ENCODE measurements at regions not wholly inside any gene's neighbourhood (a gene's known extent, or its start where the extent isn't known, plus 50 kb on each side); places are given as distances from the start of the nearest gene placed in this dataset.

- H3K4me1 ChIP-seq (ENCODE audit: low read depth) = no peaks in the 10 kb centered on the region
- H3K36me3 ChIP-seq (ENCODE audit: low read depth) = no peaks in the 10 kb centered on the region
- H3K4me3 ChIP-seq = no peak overlapping the region
- H3K9me3 ChIP-seq = no peaks in the 10 kb centered on the region
- no peak for DNase-seq
- intact Hi-C loops (cut with DNase I, micrococcal nuclease) = no loop called here
- TF ChIP-seq CTCF (IDR thresholded peaks at IDR 0.05) = no peak
- no peak for ATAC-seq
These were observed 1115.2 kb upstream of the MIR17HG start for GRCh38 chr13:90232291-90232690.

GRCh38 chr13:90233933-90234672 lies 1113.4 kb upstream of the MIR17HG start:
- DNase-seq = no peak
- no peak for TF ChIP-seq CTCF (IDR thresholded peaks at IDR 0.05)
- H3K4me3 ChIP-seq = no peak overlapping the region
- no peaks in the 10 kb centered on the region for H3K4me1 ChIP-seq (ENCODE audit: low read depth)
- no peak for ATAC-seq
- no peaks in the 10 kb centered on the region for H3K9me3 ChIP-seq
- no peaks in the 10 kb centered on the region for H3K36me3 ChIP-seq (ENCODE audit: low read depth)
- intact Hi-C loops (cut with DNase I, micrococcal nuclease) = no loop called here

- Histone ChIP-seq H3K4me3 (no peak overlapping the region), H3K9me3 (no peaks in the 10 kb centered on the region), H3K4me1 (ENCODE audit: low read depth) (no peaks in the 10 kb centered on the region), H3K36me3 (ENCODE audit: low read depth) (no peaks in the 10 kb centered on the region)
- no peak for DNase-seq
- no peak for TF ChIP-seq CTCF (IDR thresholded peaks at IDR 0.05)
- no peak for ATAC-seq
- intact Hi-C loops (cut with DNase I, micrococcal nuclease) = no loop called here
These were observed 1109.6 kb upstream of the MIR17HG start for GRCh38 chr13:90237852-90238251.

GRCh38 chr13:90238413-90238812 lies 1109.1 kb upstream of the MIR17HG start:
- no peak for ATAC-seq
- intact Hi-C loops (cut with DNase I, micrococcal nuclease) = no loop called here
- H3K4me1 ChIP-seq (ENCODE audit: low read depth) = no peaks in the 10 kb centered on the region
- H3K36me3 ChIP-seq (ENCODE audit: low read depth) = no peaks in the 10 kb centered on the region
- TF ChIP-seq CTCF (IDR thresholded peaks at IDR 0.05) = no peak
- H3K9me3 ChIP-seq = no peaks in the 10 kb centered on the region
- H3K4me3 ChIP-seq = no peak overlapping the region
- DNase-seq = no peak

GRCh38 chr13:90239130-90239529 lies 1108.4 kb upstream of the MIR17HG start:
- no peak for TF ChIP-seq CTCF (IDR thresholded peaks at IDR 0.05)
- Histone ChIP-seq H3K4me1 (ENCODE audit: low read depth) (no peaks in the 10 kb centered on the region), H3K36me3 (ENCODE audit: low read depth) (no peaks in the 10 kb centered on the region), H3K4me3 (no peak overlapping the region), H3K9me3 (no peaks in the 10 kb centered on the region)
- ATAC-seq = no peak
- DNase-seq = no peak
- intact Hi-C loops (cut with DNase I, micrococcal nuclease) = no loop called here

- DNase-seq = no peak
- Histone ChIP-seq H3K4me1 (ENCODE audit: low read depth) (no peaks in the 10 kb centered on the region), H3K4me3 (no peak overlapping the region), H3K9me3 (no peaks in the 10 kb centered on the region), H3K36me3 (ENCODE audit: low read depth) (no peaks in the 10 kb centered on the region)
- no peak for TF ChIP-seq CTCF (IDR thresholded peaks at IDR 0.05)
- intact Hi-C loops (cut with DNase I, micrococcal nuclease) = no loop called here
- ATAC-seq = no peak
These were observed 1101.5 kb upstream of the MIR17HG start for GRCh38 chr13:90246005-90246404.
